NCI-H510A (cell line): ENCODE measurements at regions not wholly inside any gene's neighbourhood (a gene's known extent, or its start where the extent isn't known, plus 50 kb on each side); places are given as distances from the start of the nearest gene placed in this dataset.
A peak's percentile ranks its signal among the peaks of the same experiment; 100 is the strongest.
"Not testable (repeated sequence)": the region's sequence is repeated elsewhere in the genome, so short reads cannot be mapped to it uniquely, and the experiment has no call there.

Experiments
- DNase-seq: peaks from one replicate; lab custom pipeline; 2025; lab: John Stamatoyannopoulos, UW

DNA sequence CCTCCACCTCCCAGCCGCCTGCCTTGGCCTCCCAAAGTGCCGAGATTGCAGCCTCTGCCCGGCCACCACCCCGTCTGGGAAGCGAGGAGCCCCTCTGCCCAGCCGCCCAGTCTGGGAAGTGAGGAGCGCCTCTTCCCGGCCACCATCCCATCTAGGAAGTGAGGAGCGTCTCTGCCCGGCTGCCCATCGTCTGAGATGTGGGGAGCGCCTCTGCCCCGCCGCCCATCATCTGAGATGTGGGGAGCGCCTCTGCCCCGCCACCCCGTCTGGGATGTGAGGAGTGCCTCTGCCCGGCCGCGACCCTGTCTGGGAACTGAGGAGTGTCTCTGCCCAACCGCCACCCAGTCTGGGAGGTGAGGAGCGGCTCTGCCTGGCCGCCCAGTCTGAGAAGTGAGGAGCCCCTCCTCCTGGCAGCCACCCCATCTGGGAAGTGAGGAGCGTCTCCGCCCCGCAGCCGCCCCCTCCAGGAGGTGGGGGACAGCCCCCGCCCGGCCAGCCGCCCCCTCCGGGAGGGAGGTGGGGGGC is 296.3 kb downstream of the HNRNPD start:
- DNase-seq: not testable (repeated sequence)

DNA sequence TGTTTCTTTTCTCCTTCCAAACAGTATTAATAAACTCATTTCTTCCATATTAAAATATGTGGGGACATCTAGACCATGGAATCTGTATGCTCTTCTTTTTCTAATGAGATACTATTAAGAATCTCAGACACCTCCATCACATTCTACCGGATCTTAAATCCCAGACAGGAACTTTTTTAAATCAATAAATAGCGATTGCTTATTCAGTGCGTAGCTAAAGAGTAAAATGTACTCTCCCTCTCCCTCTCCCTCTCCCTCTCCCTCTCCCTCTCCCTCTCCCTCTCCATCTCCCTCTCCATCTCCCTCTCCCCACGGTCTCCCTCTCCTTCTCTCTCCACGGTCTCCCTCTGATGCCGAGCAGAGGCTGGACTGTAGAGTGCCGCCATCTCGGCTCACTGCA is 297.0 kb downstream of the HNRNPD start:
- DNase-seq: no peak

DNA sequence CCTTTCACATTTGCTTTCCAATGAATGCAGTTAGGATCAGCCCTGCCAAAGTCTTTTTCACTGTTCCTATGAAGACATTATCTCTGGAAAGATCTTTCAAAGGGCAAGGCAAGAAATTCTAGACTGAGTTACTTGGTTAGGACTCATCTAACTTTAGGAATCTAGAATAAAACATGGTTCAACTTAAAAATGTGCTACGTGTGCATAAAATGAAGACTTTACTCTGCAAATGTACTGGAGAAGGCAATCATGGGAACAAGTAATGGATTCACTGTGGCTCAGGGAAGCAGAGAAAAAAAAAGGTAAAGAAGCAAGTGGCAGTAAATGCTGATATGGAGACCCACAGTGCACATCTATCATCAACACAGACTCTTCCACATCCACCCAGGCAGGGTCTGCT is 297.4 kb downstream of the HNRNPD start:
- no peak for DNase-seq

DNA sequence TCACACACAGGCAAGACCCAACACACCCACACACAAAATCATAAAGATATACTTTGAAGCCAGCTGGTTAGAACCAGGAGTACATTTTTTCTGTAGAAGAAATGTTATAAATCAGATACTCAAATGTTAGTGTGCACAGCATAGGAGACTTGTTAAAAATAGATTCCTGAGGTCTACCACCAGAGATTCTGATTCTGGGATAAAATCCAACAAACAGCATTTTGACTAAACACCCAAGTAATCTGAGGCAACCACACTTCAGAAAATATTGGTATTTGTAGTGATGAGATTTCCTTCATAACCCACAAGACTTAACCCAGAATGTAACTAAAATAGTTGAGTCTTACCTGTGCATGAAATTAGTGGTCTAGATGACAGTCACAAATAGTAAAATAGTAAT is 301.8 kb downstream of the HNRNPD start:
- DNase-seq: no peak

DNA sequence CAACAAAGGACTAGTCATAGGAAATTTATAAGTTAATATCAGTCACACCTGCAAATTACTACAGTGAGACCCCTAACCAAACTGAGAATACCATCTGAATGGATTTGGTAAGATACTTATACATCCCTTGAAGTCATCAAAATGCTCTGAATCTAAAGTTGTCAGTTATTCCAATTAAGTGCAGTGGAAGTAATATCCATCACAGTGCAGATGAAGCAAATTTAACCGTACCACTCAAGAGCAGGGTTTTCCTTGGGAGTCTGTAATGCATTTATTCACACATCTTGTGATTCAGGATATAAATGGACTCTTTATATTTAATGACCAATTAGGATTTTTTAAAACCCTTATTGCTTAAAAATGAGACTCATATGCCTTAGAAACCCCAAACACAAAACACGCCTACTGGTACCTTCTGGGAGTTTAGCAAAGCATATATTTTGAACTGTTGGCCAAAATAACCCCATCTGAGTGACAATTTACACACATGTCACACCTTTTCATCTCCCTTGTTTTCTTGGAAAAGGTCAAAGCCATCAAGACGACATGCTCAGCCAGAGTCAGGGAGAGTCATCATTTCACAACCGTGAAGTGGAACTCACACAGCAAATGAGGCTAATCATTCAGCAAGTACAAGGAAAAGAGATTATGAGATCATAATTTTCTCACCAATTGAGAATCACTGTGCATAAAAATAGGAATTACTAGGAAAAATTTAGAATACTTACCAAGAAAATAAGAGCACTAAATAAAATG is 303.7 kb downstream of the HNRNPD start:
- no peak for DNase-seq

DNA sequence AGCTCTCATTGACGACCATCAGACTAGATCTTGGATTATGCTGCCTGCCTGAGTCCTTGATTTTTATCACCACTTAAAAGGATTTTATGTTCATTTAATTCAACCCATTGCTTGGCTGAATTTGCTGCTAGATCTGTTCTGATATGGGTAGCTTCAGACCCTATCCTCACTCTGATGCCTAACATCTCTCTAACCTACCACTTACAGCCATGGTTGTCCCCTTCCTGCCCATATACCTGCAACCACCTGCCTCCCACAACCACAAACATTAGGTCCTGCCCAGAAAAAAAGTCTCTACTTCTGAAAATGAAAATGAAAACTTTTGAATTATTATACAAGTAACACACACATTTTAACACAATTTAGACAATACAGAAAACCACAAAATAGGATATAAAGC is 310.8 kb downstream of the HNRNPD start:
- DNase-seq: no peak

DNA sequence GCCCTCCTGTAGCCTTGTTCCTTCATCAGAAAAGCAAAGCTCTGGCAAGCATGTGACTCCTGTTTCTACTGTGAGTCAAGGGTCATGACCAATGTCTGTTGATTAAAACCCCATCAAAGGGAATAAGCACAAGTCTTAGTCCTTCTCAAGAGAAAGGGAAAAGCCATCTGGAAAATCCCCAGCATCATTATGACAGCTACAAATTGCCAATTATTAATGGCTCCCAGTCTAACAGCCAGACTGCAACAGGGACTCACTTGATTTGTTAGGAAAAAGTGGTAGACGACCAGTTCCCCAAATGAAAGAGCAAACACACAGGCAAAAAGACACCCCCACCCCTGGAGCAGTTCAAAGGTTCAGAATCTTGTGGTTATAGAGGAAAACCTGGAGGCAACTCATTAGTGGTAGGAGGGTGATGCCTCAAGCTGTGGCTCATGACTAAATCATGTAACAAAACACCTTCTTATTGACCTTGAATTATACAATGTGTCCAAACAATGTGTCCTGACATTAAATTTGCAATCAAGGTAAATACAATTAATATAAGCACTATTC is 315.7 kb downstream of the HNRNPD start:
- no peak for DNase-seq

DNA sequence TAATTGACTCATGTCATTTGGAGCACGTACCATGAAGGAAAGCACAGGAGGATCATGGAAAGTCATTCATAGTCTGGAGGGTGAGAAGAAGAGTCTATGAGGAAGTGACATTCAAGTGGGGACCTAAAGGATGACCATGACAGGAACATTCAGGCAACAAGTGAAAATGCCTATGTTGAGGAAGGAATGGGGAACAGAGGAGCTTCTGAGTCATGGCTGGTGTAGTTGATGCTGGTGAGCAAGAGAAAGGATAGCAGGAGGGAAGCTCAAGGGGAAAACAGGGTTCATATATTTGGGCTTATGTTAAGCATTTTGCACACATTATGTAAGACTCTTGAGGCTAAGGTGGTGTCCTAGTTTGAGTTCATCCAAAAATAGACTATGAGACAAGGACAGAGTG is 318.6 kb downstream of the HNRNPD start:
- DNase-seq: no peak

DNA sequence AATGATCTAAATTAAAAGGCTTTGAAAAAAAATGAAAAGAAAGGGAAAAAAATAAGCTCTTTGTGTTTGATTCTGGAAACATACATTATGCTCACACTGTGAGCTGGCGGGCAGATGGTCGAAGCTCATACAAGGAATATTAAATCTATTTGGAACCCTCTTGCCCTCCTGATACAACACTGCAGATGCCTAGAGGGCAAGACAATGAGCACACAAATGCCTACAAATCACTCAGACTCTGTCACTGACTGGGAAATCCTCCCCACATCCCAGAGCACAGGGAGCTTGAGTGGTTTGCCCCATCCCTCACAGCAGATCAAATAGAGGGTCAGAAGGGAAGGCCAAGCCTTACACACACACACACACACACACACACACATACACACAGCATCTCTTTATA is 320.4 kb downstream of the HNRNPD start:
- no peak for DNase-seq

DNA sequence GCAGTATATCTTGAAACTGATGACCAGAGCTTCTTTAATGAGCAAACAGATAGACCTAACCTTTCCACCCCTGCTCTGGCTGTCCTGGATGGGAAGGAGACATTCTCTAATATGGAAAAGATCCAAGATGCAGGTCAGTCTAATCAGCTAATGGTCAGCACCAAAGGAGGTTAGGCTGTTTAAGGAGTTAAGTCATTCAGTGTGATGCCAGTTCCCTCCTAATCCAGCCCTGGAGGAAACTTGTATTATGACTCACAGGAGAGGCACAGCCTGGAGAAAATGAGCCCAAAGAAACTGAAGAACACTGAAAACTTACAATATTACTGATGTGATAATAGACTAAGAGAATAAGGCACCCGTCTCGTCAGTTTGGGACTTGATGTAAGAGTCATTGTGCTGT is 323.0 kb downstream of the HNRNPD start:
- DNase-seq: no peak

DNA sequence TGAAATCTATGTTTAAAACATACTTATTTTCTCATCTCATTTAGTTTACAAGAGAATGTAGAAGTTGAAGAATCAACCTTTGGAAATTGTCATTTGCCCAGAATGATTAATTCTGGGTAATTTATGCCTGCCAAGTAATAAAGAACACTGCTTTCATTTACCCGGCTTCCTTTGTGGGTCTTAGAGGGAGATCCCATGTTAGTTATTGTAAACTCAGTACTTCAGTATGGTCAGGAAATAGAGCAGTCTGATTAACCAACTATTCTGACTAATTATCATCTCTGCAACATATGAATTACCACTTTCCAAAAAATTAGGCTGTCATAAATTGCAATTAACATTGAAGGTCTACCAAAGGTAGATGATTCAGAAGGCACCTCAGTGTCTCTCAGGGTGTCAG is 324.5 kb downstream of the HNRNPD start:
- no peak for DNase-seq

DNA sequence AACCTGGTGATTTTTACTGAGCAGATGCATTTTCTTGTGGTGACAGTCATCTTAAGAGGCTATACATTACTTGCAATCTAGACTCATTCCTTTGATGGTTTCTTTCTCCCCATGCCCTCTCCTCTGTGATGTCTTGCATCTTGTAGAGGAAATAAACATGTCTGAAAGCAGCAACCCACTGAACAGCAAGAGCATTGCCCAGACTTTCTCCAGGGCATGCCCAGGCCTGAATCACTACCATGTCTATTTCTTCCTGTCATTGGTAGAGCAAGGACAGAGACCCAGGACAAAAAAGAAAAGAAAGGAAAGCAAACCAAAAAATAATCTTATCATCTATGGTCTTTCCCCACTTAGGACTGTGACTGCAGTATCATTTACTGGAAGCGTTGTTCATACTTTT is 326.1 kb downstream of the HNRNPD start:
- no peak for DNase-seq

DNA sequence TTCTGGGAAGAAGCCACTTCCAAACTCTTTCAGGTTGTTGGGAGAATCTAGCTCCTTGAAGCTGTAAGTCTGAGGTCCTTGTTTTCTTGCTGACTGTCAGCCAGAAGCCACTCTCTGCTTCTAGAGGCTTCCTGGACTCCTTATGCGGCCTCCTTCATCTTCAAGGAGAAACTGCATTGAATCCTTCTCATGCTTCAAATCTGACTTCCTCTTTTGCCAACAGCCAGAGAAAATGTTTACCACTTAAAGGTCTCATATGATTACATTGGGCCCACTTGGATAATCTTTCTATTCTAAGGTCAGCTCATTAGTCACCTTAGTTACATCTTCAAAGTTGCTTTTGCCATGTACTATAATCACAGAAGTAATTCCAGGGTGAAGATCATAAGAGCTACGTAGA is 327.0 kb downstream of the HNRNPD start:
- no peak for DNase-seq

DNA sequence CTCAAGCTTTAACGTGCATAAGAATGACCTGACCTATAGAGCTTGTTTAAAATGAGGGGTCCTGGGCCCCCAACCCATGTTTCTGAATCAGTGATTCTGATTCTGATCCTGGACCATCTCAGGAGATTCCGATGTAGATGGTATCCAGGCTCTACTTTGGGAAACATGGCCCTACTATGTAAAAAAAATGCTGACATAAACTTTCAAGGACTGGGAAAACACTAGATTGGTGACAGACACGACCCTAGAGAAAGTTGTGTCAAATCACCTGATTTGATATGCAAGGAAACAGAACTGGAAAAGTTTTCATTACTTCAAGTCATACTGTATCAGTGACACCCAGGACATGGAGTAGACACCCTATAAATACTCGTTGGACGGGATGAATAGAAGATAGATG is 328.5 kb downstream of the HNRNPD start:
- no peak for DNase-seq

DNA sequence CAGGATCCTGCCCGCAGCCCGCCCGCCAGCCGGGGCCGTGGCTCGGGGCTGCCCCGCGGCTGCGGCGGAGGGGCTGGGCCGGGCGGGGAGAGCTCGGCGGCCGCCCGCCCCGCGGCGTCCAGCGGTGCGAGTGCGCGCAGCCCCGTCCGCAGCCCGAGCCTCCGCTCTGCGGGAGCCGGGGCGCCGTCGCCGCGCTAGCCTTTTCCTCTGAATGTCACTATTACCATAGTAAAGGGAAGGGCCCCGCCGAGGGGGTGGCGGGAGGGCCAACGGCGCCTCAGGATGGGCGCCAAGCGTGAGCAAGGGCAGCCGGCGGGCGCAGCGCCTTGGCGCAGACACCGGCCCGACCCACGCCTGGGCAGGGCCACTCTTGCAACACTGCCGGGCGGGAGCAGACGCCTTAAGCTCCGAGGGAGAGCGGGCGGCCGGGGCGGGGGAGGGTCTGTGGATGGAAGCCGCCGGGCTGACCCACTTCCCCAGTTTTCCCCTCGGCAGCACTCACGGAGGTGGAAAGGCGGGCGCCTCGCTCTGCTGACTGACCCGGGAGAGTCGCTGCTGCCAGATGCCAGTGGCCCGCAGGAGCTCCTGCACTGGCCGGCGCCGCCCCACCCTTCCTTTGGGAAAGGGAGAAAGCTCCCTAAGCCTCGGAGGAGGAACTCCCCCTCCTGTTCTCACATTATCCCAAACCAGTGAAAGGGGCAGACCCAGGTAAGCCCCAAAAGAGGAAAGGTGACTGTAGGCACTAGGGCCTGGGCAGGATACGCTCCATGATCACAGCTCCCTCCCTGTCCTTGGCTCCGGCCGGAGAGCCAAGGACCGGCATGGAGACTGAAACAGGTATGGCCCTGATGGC is 329.4 kb downstream of the HNRNPD start:
- DNase-seq: peak; percentile 65

DNA sequence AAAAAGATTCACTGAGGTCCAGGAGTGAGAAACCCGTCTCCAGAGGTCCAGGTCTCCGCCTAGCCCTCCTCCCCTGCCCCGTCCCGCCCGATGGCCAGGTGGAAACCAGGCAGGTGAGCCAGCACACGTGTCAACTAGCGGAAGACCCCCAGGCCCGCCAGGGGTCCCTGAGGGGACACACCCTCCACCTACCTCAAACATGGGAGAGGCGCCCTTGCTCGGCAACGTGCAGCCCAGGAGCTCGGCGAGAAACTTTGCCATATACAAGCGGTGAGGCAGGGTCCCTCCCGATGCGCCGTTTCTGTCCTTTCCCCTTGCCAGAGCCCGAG is 330.0 kb downstream of the HNRNPD start:
- DNase-seq: no peak

DNA sequence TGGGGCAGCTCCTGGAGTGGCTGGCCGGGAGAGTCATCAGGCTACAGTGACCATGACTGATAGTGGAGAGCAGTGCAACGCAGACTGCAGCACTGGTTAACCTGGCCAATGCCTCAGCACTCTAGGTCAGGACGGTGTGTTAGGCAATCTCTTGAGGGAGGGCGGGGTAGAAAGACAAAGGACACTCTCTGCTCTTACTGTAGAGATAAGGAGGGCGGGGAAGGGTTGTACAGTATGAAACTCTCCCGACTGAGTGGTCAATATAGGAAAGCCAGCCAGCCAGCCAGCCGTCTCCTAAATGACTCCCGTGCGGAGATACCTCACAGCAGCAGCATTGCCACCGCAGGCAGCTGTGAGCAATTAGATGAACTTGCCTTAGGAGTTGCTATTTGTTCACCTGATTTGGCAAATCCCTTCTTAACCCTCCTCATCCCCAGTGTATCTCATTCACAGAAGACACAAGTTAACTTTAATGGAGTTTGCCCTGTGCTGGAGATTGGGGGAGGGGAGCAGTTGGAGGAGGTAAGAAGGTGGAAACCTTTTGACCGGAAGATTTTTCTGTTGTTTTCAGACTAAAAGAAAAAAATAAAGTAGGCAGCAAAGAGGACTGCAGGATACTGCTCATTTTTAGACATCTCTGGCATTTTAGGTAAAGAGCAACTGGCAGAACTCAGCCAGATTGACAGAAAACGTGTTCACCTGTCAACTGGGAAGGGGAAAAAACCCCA is 330.5 kb downstream of the HNRNPD start:
- peak; percentile 10 for DNase-seq

DNA sequence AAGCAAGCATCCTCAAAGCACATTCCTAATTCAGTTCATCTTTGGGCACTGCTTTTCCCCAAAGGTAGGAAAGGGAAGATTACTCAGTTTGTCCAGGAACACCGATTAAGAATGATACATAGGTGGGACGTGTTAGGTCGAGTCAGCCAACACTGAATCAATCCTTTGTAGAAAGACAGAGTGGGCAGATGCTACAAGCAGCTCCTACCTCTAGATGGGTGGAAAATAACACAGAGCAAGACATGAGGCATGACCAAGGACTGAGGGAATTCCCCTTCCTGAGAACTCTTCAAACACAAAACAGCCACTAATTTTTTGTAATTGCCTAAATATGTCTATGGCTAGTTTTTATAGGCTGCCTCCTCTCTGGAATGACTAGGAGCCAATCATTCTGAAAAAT is 331.7 kb downstream of the HNRNPD start:
- no peak for DNase-seq

DNA sequence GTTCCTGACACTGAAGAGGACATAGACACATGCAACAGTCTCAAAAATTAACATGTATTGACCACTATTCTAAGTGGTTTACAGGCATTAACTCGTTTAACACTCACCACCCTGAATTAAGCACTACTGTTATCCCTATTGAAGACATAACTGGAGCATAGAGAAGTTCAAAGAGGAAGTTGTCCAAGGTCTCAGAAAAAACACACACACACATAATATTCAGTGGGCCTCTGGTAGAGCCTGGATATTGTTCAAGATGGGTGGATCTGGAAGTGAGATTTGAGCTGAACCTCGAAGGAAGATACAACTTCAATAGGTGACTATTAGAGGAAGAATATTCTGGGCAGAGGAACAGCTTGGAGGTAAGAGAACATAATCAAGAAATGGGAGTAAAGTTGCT is 334.9 kb downstream of the HNRNPD start:
- DNase-seq: no peak

DNA sequence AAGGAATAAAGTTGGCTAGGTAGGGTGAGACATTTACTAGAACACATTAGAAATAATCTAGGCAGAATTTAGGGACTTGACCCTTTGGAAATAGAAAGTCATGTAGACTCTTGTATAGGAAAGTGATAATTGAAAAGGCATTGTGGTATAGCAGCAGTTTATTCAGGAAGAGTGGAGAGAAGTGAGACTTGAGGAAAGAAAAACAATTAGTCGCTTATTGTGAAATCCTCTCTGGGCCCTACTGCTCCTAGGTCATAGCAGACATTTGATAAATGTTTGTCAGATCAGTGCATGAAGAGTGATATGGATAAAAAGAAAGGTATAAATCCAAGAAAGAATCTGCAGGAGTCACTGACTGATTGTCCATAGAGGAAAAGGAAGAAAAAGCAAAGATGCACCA is 337.6 kb downstream of the HNRNPD start:
- DNase-seq: no peak

DNA sequence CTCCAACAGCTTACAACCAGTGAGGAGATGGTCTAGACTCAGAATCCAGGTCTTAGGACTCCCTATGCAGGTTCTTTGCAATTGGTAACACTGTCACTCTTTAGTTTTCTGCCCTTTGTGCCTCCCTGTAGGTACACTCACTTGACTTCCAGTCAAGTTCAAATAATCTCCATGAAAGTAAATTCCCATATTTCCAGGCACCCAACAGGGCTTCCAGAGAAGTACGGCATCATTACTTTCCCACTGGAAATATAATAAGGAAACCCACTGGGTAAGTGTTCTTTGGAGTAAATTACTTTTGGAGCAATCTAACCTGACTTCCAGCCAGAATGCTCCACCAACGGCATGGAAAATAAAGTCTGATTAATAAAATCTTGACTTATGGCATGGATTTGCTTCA is 338.9 kb downstream of the HNRNPD start:
- DNase-seq: no peak

DNA sequence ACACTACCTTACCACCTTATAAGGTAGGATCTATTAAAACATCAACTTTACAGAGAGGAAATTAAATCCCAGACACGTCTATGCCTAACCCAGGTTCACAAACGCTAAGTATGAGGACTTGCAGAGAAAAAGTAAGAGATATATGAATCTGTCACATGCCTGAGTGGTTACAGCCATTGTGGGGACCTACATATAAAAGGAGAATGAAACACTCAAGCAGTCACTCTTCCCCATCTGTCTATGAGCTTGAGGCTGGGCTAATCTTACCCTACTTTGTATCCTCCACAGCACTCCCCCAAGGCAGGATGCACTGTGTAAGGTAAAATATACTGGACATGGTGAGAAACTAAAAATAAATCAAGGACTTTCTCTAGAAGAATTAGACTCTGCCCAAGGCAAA is 339.9 kb downstream of the HNRNPD start:
- DNase-seq: no peak
